H4 (cell line): ENCODE measurements at regions not wholly inside any gene's neighbourhood (a gene's known extent, or its start where the extent isn't known, plus 50 kb on each side); places are given as distances from the start of the nearest gene placed in this dataset.
A peak's percentile ranks its signal among the peaks of the same experiment; 100 is the strongest.
"Not testable (repeated sequence)": the region's sequence is repeated elsewhere in the genome, so short reads cannot be mapped to it uniquely, and the experiment has no call there.

ENCODE experiments used
- DNase-seq: peaks from one replicate; pipeline ENCODE4 v3.0.0-alpha.2; 2015; ENCODE audit warnings: low spot score

DNA sequence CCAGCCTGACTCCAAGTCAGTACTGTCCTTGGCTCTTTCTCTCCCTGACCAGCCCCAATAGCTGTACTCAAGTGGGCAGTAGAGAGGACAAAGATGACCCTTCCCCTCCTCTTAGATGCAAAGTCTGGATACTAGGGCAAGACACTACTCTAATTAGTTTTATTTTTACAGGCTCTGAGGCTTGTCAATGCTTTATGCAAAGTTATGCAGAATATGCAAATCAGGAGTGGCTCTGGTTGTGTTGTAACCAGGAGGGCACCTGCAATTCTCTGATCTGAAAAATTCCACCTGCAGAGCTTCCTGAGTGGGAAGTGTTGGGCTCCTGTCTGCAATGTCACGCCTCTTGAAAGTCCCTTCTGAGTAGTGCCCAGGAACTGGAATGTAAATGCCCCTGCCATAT lies 201.5 kb downstream of the RGS3 start:
- DNase-seq = no peak

DNA sequence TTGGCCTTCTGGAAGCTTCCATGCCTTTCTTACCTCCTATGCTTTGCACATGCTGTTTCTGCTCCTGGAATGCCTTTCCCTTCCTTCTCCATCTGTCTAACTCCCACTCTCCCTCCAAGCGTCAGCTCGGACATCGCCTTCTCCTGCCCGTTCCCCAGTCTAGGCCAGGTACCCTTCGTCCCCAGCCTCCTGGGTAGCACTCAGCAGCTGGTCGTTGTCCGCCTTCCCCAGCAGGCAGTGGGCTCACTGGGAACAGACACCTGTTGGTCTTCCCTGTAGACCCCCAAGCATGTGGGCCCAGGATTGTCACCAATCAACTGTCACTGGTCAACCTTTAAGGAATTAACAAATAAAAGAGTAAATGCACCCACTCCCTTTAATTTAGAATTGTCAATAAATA lies 202.2 kb downstream of the RGS3 start:
- DNase-seq = no peak

DNA sequence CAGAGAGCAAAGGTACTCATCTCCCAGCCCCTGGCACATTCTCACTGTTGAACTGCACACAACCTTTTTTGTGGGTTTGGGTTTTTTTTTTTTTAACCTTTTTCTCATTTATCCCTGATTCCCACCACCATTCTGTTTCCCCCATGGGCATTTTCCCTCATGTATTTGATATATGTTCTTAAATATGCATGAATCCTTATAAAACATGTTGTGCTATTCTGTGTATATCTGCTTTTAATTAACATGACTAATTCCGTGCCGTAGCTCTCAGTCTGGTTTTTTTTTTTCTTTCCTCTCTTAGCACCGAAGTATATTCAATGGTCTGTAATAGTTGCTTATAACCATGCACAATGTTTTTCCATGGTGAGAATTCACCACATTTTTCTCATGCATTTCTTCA lies 204.5 kb downstream of the RGS3 start:
- no peak for DNase-seq

DNA sequence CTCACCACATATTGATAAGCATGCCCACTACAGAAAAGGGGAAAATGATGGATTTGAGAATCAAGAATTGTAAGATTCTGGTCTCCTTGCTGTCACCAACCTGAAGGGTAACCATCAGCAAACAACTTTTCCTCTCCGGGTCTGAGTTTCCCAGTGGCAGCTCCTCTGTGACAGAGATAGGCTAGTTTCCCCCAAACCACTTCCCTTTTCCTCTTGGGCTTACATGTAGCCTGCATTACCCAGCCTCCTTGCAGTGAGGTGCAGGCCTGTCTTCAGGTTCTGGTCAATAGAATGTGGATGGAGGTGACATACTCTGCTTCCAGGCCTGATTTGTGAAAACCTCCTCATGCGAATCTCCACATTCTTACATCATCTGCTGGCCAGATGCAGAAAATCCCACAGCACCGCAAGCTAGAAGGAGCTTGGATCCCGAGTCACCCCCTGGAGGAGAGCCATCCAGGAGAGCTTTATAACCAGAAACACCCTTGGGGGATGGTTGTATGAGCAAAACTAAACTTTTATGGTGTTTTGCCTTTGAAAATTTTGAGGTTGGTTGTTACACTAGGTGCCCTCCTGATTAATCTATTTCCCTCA lies 206.1 kb downstream of the RGS3 start:
- no peak for DNase-seq

DNA sequence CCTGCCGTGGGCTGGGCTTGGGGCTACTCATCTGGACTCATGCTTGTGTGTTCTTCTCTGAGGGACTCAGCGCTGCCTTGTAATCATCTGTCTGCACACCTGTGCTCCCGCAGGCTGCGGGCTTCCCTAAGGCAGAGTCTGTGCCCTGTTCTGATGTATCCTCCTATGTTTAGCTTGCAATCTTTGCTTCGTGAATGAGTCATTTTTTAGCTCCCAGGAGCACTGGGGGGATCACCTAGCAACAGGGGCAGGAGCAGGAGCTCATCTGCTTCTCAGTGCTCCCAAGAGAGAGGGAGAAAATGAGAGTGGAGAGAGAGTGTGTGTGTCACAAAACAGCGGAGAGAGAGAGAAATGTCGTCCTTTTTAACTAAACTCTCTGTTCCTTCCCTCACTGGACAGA lies 202.4 kb upstream of the ZNF618 start:
- DNase-seq = peak; percentile 46

DNA sequence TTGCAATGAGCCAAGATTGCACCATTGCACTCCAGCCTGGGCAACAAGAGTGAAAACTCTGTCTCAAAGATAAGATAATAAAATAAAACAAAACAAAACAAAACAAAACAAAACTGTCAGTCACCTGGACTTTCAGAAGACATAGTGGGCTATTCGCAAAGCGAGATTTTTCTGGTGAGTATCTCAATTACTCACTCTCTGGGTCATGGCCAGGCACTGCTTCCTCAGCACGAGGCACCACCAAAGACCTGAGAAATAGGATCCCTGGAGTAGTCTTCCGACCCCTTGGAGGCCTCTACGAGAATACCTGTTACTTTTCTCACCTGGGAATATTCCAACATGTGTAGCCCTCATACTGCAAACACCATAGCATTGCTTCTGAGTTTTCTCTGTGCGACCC lies 201.7 kb upstream of the ZNF618 start:
- no peak for DNase-seq

DNA sequence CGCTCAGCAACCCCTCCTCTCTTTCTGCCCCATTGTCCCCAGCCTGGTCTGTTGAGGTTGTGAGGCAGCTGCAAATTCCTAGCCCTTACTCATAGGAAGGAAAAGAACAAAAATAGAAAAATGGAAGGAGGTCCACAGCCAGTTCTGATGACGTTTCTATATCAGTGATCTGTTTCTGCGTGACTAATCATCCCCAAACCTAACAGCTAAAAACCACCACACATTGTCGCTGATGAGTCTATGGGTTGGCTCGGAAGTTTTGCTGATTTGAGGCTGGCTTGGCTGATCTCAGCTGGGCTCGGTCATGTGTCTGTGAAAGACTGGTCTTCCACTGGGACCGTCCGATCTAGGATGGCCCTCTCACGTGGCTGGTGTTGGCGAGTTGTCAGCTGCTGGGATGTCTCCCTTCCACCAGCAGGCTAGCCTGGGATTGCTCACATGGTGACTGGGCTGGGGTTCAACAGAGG lies 200.6 kb upstream of the ZNF618 start:
- peak; percentile 84 for DNase-seq

DNA sequence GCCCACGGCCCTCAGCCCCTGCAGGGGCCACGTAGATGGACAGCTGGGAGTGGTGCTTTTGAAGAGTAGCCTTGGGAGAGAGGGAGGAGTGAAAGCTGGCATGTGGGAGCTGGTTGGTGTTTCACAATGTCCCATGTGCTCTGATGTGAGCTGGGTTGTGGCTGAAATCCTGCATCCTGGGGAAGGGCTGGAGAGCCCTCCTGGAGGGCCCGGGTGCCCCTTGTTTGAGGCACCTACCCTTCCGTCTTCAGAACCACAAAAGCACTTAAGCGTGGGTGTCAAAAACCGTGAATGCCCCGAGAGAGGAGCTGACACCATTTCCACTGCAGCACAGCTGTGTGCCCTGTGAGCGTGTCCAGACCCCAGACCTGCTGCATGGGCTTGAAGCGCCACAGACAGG lies 199.1 kb upstream of the ZNF618 start:
- no peak for DNase-seq

DNA sequence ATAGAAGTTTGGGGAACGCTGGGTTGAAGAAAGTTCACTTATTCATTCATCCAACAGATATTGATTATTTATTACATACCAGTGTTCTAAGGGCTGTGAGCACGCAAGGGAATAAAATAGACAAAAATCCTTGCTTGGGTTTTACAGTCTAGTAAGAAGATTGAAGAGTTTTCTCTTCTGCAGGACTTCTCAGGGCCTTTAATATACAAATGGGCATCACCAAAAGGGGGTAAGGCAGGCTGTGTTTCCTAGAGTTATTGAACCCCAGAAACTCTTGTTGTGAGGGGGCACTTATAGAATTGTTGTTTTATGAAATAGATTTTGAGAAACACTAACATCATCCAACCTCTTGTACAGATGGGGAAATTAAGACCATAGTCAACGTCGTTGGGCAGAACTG lies 198.5 kb upstream of the ZNF618 start:
- no peak for DNase-seq

DNA sequence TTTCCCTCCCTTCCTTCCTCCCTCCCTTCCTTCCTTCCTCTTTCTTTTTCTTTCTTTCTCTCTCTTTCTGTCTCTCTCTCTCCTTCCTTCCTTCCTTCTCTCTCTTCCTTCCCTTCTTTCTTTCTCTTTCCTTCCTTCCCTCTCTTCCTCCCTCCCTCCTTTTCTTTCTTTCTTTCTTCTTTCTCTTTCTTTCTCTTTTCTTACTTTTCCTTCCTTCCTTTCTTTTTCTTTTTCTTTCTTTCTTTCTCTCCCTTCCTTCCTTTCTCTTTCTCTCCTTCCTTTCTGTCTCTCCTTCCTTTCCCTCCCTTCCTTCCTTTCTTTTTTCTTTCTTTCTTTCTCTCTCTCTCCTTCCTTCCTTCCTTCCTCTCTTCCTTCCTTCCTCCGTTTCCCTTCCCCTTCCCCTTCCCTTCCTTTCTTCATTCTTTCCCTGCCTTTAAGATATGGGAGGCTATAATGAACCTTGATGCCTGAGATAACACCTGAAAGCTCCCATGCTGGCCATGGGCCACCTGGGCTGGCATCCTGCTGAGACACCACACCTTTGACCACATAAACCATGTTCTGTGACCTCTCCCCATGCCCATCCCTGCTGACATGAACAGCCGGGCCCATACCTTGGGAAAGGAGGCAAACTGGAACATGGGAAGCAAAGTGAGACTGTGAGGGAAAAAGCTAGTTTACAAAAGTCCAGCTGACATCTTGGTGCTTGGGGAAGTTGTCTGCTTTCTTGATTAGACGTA lies 197.8 kb upstream of the ZNF618 start:
- no peak for DNase-seq

DNA sequence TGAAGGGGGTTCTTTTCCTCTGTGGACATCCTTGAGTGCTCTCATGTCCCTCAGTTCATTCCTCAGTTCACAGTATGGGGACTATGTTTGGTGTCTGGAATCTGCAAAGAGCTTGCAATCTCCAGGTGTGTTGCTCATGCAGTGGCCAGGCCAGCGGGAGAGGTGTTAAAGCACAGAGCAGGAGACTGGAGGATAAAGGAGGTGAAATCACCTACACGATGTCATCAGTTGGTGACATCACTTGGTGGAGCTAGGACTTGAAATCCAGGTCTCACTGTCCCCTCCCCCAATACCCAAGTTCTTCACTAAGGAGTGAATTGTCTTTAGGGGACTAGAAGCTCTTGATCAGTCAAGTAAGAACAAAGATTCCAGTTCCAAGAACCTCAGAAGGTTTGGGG lies 197.3 kb upstream of the ZNF618 start:
- DNase-seq = no peak

DNA sequence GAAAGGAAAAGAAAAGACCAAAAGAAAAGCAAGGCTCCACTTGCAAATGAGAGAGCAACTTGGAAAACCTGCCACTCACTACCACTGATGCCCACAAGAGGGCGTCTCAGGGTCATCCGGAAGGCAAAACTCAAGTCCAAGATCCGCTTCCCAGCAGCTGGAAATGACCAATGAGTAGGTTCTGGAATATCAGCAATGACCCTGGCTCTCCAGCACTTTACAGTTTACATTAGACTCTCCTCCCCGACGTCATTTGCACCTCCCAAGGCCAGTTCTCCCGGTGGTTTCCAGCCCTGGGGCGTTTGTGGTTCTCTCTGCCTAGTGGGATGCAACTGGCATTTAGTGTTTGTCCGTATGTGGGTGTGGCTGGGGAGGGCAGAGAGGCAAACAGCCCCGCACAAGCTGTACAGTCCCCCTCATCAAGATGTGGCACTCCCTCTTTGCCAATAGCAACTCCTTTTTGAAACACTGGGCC lies 193.8 kb upstream of the ZNF618 start:
- DNase-seq = peak; percentile 94

DNA sequence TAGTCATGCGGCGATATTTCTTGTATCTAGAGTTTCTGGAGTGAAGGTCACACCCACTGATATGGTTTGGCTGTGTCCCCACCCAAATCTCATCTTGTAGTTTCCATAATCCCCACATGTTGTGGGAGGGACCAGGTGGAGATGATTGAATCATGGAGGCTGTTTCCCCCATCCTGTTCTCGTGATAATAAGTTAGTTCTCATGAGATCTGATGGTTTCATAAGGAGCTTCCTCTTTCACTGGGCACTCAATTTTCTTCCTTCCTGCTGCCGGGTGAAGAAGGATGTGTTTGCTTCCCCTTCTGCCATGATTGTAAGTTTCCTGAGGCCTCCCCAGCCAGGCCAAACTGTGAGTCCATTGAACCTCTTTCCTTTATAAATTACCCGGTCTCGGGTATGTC lies 190.5 kb upstream of the ZNF618 start:
- DNase-seq = not testable (repeated sequence)

DNA sequence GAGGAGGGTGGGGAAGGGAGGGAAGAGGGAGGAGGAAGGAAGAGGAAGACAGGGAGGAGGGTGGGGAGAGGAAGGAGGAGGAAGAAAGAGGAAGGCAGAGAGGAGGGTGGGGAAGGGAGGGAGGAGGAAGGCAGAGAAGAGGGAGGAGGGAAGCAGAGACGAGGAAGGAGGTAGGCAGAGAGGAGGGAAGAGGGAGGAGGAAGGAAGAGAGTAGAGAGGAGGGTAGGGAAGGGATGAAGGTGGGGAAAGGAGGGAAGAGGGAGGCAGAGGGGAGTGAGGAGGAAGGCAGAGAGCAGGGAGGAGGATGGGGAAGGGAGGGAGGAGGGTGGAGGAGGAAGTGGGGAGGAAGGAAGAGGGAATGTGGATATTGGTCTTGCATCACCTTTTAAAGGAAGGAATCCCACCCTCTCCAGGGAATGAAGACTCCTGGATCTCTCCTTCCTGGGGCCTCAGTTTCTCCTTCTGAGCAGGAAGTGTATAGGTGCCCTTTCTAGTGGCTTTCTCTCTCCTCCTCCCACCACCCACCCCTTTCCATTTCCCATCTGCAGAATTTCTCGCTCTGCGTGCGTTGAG lies 188.9 kb upstream of the ZNF618 start:
- no peak for DNase-seq

DNA sequence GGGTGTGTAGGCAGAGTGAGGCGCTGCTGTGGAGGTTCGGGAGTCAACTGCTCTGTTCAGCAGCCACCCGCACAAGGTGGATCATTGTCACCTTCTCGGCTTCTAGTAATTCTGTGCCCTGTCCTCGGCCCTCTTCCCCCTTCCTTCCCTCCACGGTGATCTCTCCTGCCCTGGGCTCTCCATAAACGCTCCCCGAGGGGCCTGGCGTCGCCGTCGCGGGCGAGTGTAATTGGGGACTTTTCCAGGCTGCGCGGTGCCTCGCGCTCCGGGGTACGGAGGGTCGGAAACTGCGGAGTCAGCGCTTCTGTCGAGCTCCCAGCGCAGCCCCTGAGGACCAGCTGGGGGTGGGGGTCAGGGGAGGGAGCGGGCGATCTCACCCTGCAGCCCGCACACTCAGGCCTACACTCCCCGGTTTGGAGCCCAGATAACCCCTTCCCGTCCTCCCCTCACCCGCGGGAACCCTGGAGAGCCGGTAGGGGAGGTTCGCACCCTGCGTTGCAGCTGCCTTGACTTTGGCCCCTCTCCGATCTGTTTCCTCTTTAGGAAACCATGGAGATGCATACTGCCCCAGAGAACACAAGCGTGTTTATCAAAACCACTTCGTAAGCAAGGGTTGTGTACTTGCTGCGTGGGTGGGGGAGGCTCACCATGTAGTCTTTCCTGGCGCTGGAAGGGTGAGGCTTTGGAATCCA lies 188.3 kb upstream of the ZNF618 start:
- DNase-seq = no peak

DNA sequence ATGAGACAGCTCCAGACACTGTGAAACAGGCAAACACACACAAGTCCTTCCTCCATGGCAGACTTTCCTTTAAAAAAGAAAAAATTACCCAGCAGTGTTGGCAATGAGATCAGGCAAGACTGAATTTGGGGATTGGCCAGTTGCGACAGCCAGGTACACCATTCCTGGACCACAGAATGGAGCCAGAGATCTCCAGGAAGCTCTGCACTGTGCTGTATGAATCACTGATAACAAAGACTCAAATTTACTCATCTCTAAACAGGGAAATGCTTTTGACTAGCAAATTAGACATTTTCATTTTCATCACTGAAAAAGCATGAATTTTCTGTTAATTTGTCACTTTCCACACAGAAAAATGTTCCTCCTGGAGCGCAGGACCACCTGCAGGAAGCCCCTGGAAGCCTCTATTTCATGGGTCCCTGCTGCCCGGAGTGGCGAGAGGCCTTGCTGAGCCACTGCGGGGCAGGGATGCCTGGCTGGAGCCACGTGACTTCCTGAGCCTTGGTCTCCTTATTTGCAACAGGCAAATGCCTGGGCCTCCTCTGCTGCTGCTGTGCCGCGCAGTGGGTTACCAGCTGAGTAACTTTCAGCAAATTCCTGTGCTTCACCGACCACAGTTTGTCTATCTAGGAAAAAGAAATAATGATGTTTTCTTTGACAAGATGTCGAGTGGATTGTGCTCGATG lies 185.9 kb upstream of the ZNF618 start:
- DNase-seq = no peak

DNA sequence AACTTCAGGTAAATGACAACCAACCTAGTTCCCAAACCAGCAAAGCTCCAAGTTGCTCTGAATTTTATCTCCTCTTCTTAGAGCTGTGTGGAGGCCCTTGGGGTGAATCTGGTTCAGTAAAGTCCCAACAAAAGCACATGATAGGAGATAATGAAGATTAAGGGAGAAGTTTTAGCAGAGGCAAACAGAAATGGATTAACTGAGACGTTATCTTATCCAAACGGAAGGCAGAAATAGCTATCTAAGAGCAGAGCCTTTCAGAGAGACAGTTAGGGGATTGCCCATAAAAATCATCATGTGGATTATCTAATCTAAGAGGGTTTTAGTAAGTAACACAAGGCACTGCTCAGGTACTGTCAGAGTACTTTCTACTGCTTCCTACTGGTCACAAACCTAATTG lies 183.9 kb upstream of the ZNF618 start:
- no peak for DNase-seq

DNA sequence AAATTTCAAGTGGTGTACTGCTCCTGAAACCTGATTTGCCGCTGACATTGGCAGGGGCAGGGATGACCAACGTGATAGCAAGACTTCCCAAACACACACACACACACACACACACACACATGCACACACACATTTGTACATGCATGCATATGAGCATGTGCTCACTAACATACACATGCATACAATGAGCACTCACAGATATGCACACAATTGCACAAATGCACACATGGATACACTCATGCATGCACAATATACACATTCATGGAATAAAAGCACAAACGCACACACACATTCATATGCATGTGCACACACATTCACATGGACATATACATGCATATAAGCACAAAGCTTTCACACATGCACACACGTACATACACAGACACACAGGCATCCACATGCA lies 181.2 kb upstream of the ZNF618 start:
- no peak for DNase-seq

DNA sequence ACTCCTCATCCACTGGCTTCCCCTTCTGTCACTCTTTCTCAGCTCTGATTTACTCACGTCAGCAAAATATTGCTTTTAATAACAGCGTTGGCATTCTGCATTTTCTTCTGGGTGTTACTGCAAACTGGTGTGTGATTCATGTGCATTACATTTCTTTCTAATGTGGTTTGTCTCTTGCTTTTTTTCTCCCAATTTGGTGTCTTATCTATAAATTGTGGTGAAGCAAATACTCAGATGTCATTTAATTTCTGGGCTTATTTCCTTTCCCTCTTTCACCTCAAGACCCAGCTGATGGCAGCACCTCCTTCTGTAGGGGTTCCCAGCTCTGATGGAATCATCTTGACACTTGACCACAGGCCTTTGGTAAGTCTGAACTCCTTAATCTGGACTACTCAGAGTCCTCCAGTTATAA lies 180.7 kb upstream of the ZNF618 start:
- no peak for DNase-seq

DNA sequence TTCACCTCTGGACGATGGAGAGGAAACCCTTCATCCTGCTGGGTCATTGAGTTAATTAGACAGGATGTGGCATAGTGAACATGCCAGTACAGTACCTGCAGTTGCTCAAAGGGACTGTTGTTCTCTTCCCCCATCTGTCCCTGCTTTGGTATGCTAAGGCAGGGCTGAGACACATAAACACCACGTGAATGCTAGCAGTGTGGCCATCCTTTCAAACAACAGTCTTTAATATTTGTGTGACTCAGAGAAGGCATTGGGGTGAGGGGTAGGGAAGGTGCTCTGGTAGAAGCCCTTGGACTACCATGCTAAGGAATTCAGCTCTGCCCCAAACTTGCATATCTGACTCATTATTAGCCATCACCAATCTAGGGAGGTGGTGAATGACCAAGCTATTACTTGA lies 180.2 kb upstream of the ZNF618 start:
- DNase-seq = peak; percentile 53

DNA sequence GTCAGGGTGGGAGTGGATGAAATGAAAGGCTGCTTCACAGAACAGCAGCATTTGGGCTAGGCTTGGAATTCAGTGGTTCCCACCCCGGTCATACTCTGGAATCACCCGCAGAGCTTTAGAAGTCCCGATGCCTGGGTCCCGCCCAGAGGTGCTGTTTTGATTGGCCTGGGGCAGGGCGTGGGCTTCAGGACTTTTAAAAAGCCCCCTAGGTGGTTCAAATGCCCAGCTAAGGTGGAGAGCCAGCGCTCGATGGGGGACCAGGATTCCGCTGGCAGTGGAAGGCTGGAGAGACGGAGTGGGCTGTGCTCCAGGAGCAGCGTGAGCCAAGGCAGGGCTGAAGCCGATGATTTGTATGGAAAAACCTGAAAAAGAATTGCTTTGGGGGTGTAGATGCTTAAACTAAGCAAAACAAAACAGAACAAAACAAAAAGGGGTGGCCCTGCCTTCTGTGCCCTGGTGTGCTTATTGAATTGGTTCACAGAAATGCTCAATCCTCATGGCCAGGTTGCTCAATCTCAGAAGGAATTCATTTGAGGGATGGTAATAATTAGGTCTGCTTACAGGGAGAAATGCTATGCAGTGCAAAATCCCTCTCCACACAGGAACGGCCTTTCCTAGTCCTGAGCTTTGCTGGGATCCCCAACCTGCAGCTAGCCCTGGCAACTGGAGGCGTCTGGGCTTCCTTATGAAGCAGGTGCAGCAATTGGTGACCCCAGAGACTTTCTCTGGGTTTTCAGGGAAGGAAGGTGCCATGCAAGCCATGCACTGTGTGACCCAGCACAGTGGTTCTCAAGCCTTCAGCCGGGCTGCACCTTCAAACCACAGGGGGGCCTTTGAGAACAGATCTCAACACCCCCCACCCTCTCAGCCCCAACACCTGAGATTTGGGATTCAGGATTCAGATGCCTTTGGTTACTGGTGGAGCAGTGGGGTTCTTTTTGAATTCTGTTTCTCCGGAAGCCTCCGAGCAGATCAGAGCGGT lies 174.0 kb upstream of the ZNF618 start:
- DNase-seq = no peak
